ENCODE measurements at regions not wholly inside any gene's neighbourhood (a gene's known extent, or its start where the extent isn't known, plus 50 kb on each side); places are given as distances from the start of the nearest gene placed in this dataset.

DNA sequence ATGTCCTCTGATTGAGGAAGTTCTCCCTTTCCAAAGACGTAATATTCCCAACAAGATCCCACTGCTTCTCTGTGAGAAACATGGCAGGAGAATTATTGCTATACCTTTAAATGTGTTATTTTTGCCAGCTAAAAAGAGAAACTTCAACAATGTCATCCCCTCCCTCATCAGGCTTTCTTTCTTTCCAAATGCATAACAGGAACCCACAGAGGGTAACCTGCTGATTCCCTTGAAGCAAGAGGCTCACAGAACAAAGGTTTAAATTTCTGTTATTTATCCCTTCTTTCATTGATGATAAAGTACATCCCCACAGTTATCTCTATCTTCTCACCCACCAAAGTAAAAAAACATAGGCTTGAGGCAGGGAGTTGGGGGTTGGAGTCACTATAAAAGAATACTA, 102.1 kb downstream of the SLC30A10 start:
- peaks cover 65% of the 10 kb centered on the region for H3K27me3 Mint-ChIP-seq (ENCODE audit: insufficient read depth, unreplicated experiment)
- no peaks in the 10 kb centered on the region for H3K36me3 Mint-ChIP-seq (ENCODE audit: insufficient read depth, unreplicated experiment)
- no peak for DNase-seq (ENCODE audit: unreplicated experiment)
- H3K9me3 Mint-ChIP-seq (ENCODE audit: unreplicated experiment) = no peaks in the 10 kb centered on the region
- H3K27ac Mint-ChIP-seq (ENCODE audit: low read depth, unreplicated experiment) = no peak overlapping the region
- H3K4me3 Mint-ChIP-seq (ENCODE audit: unreplicated experiment) = no peak overlapping the region
- no TSS peak for BruUV-seq (replicated peaks)
- H3K4me1 Mint-ChIP-seq (ENCODE audit: insufficient read depth, unreplicated experiment) = no peaks in the 10 kb centered on the region
- TF ChIP-seq, protein P1, sequence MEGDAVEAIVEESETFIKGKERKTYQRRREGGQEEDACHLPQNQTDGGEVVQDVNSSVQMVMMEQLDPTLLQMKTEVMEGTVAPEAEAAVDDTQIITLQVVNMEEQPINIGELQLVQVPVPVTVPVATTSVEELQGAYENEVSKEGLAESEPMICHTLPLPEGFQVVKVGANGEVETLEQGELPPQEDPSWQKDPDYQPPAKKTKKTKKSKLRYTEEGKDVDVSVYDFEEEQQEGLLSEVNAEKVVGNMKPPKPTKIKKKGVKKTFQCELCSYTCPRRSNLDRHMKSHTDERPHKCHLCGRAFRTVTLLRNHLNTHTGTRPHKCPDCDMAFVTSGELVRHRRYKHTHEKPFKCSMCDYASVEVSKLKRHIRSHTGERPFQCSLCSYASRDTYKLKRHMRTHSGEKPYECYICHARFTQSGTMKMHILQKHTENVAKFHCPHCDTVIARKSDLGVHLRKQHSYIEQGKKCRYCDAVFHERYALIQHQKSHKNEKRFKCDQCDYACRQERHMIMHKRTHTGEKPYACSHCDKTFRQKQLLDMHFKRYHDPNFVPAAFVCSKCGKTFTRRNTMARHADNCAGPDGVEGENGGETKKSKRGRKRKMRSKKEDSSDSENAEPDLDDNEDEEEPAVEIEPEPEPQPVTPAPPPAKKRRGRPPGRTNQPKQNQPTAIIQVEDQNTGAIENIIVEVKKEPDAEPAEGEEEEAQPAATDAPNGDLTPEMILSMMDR (IDR thresholded peaks at IDR 0.05; ENCODE audit: unreplicated experiment) = no peak
- POLR2A ChIA-PET = no interaction called here
- CTCF ChIA-PET = interaction anchor here (2.6 kb wide), 1 partner anchor 13 kb away, joined by 19 read pairs; no protein-coding TSS in a partner anchor
- intact Hi-C loops (cut with micrococcal nuclease) = no loop called here

DNA sequence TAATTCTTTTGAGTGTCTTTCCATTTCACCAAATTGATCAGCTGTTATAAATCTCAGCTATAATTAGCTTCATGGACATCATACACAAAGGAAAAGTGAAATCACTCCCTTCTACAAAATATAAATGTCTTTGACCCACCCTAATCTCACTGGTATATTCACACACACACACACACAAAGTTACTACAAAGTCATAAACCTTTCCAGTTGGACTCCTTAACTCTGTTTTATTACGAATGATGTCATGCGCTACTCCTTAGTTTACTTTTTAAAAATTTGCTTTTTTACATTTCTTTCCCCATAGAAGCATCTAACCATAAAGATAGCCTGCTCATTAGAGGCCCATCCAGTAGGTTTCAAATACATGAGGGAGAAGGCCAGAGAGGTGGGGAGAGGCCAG, 103.0 kb downstream of the SLC30A10 start:
- DNase-seq (ENCODE audit: unreplicated experiment) = no peak
- ChIA-PET POLR2A (interaction anchor here (0.7 kb wide), 3 partner anchors 648 to 1502 kb away, joined by 3 to 4 read pairs (median 3); no protein-coding TSS in a partner anchor), CTCF (interaction anchor here (0.8 to 2.6 kb wide), 2 partner anchors 12 to 35 kb away, joined by 3 to 19 read pairs; no protein-coding TSS in a partner anchor)
- H3K27ac Mint-ChIP-seq (ENCODE audit: low read depth, unreplicated experiment) = no peak overlapping the region
- no TSS peak for BruUV-seq (replicated peaks)
- no peak overlapping the region for H3K4me3 Mint-ChIP-seq (ENCODE audit: unreplicated experiment)
- intact Hi-C loops (cut with micrococcal nuclease) = no loop called here
- TF ChIP-seq, protein P1 (IDR thresholded peaks at IDR 0.05; ENCODE audit: unreplicated experiment) = no peak
- H3K27me3 Mint-ChIP-seq (ENCODE audit: insufficient read depth, unreplicated experiment) = peaks cover 56% of the 10 kb centered on the region
- no peaks in the 10 kb centered on the region for H3K36me3 Mint-ChIP-seq (ENCODE audit: insufficient read depth, unreplicated experiment)
- H3K4me1 Mint-ChIP-seq (ENCODE audit: insufficient read depth, unreplicated experiment) = no peaks in the 10 kb centered on the region
- H3K9me3 Mint-ChIP-seq (ENCODE audit: unreplicated experiment) = no peaks in the 10 kb centered on the region

DNA sequence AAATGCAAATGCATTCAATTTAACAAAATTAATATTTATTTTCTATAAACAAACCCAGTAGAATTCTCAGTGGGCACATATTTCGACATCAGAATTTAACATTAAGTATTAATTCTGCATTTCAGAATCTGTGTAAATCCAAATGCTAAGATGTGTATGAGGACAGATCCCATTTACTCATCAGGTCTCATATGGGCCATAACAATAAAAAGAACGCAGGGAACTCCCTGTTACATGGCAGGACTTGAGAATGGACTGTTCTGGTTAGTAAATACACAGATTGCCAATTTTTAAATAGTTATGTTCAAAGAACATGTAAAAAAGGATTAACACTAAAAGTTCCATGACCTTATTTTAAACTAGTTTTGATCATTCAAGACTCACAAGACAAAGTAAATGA, 104.0 kb downstream of the SLC30A10 start:
- H3K36me3 Mint-ChIP-seq (ENCODE audit: insufficient read depth, unreplicated experiment) = no peaks in the 10 kb centered on the region
- ChIA-PET CTCF (interaction anchor here (0.5 to 4.3 kb wide), 3 partner anchors 11 to 186 kb away, joined by 4 to 51 read pairs (median 10); no protein-coding TSS in a partner anchor), POLR2A (interaction anchor here (1.0 kb wide), 1 partner anchor 1485 kb away, joined by 3 read pairs; no protein-coding TSS in a partner anchor)
- no peak overlapping the region for H3K27ac Mint-ChIP-seq (ENCODE audit: low read depth, unreplicated experiment)
- no peak for DNase-seq (ENCODE audit: unreplicated experiment)
- peaks cover 46% of the 10 kb centered on the region for H3K27me3 Mint-ChIP-seq (ENCODE audit: insufficient read depth, unreplicated experiment)
- TF ChIP-seq, protein P1 (IDR thresholded peaks at IDR 0.05; ENCODE audit: unreplicated experiment) = no peak
- intact Hi-C loops (cut with micrococcal nuclease) = no loop called here
- no TSS peak for BruUV-seq (replicated peaks)
- H3K4me1 Mint-ChIP-seq (ENCODE audit: insufficient read depth, unreplicated experiment) = no peaks in the 10 kb centered on the region
- no peaks in the 10 kb centered on the region for H3K9me3 Mint-ChIP-seq (ENCODE audit: unreplicated experiment)
- no peak overlapping the region for H3K4me3 Mint-ChIP-seq (ENCODE audit: unreplicated experiment)

DNA sequence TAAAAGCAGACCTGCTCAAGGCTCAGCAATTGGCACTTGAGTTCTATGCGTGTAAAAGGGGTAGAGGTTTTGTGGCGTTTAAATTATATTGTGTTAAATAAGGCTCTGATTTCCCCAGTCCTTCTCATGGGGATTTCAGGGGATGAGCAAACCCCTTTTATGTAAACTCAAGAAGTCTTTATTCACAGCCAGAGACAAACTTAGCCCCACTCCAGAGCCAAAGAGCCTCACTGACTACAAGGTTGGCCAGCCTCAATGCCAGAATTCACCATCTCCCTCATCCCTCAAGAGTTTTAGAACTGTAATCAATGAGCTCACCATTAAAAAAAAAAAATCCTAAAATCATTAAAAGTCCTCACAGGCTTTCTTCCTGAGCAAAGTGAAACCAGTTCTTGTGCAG, 107.8 kb downstream of the SLC30A10 start:
- Mint-ChIP-seq H3K36me3 (ENCODE audit: insufficient read depth, unreplicated experiment) (no peaks in the 10 kb centered on the region), H3K4me3 (ENCODE audit: unreplicated experiment) (no peak overlapping the region), H3K9me3 (ENCODE audit: unreplicated experiment) (no peaks in the 10 kb centered on the region), H3K27me3 (ENCODE audit: insufficient read depth, unreplicated experiment) (peaks cover 8% of the 10 kb centered on the region), H3K4me1 (ENCODE audit: insufficient read depth, unreplicated experiment) (no peaks in the 10 kb centered on the region), H3K27ac (ENCODE audit: low read depth, unreplicated experiment) (no peak overlapping the region)
- TF ChIP-seq, protein P1 (IDR thresholded peaks at IDR 0.05; ENCODE audit: unreplicated experiment) = no peak
- intact Hi-C loops (cut with micrococcal nuclease) = no loop called here
- DNase-seq (ENCODE audit: unreplicated experiment) = no peak
- no TSS peak for BruUV-seq (replicated peaks)
- CTCF ChIA-PET = interaction anchor here (0.6 to 4.3 kb wide), 4 partner anchors 8 to 1490 kb away, joined by 3 to 51 read pairs (median 4); no protein-coding TSS in a partner anchor
- POLR2A ChIA-PET = no interaction called here

Measured in MCF 10A (cell line).